ENCODE measurements at regions not wholly inside any gene's neighbourhood (a gene's known extent, or its start where the extent isn't known, plus 50 kb on each side); places are given as distances from the start of the nearest gene placed in this dataset.

- Histone ChIP-seq H2BK120ac (ENCODE audit: low read depth, low read length) (no peak overlapping the region), H3K4me1 (ENCODE audit: control insufficient read depth in 2 of 2, insufficient read depth in 1 of 2, low read depth in 1 of 2, low read length in 2 of 2) (peaks cover 8 to 9% of the 10 kb centered on the region in 2 donors), H2BK5ac (ENCODE audit: low read length) (no peak overlapping the region), H4K8ac (ENCODE audit: low read depth, low read length) (no peak overlapping the region), H2BK15ac (ENCODE audit: low read length) (no peak overlapping the region), H2AFZ (ENCODE audit: low read length) (no peak overlapping the region), H3K4ac (ENCODE audit: low read length) (no peak overlapping the region), H3K18ac (ENCODE audit: low read length) (no peak overlapping the region), H3K4me2 (ENCODE audit: insufficient read depth, low read length, poor library complexity, severe bottlenecking) (no peak overlapping the region), H3K9ac (ENCODE audit: low read depth, low read length, poor library complexity) (no peak overlapping the region), H2BK12ac (ENCODE audit: low read length) (no peak overlapping the region), H3K4me3 (ENCODE audit: low read length in 2 of 2) (no peak overlapping the region), H3K23ac (ENCODE audit: low read depth, low read length, poor library complexity) (no peak overlapping the region), H3K27me3 (ENCODE audit: control insufficient read depth in 3 of 3, insufficient read depth in 3 of 3, low read depth in 1 of 3, low read length in 3 of 3) (peaks cover 0 to 11% (median 0%) of the 10 kb centered on the region in 3 experiments), H3K14ac (ENCODE audit: low read length) (no peak overlapping the region), H3K9me3 (replicated peaks in 1 of 2; ENCODE audit: control insufficient read depth in 2 of 2, insufficient read depth in 1 of 2, low read depth in 1 of 2, low read length in 2 of 2) (no peaks in the 10 kb centered on the region), H2AK5ac (ENCODE audit: low read depth, low read length) (no peak overlapping the region), H3K36me3 (replicated peaks in 1 of 2; ENCODE audit: control insufficient read depth in 2 of 2, insufficient read depth in 2 of 2, low read length in 2 of 2) (no peaks in the 10 kb centered on the region), H3K79me1 (ENCODE audit: low read depth, low read length) (no peaks in the 10 kb centered on the region), H4K91ac (ENCODE audit: low read depth, low read length, poor library complexity) (no peak overlapping the region), H3K27ac (replicated peaks; ENCODE audit: low read length) (no peak overlapping the region)
- DNase-seq (ENCODE audit: low spot score) = no peak
- WGBS, 2 donors (ENCODE audit: extremely low coverage in 2 of 2, insufficient read length in 2 of 2, insufficient replicate concordance in 1 of 2) = no CpG with 5 or more reads among the region's 1 CpG
Measured at GRCh38 chr15:97730315-97730714, 230.2 kb upstream of the ARRDC4 start.

- Histone ChIP-seq H3K27ac (replicated peaks; ENCODE audit: low read length) (no peak overlapping the region), H3K4ac (ENCODE audit: low read length) (no peak overlapping the region), H3K9me3 (replicated peaks in 1 of 2; ENCODE audit: control insufficient read depth in 2 of 2, insufficient read depth in 1 of 2, low read depth in 1 of 2, low read length in 2 of 2) (no peaks in the 10 kb centered on the region), H4K8ac (ENCODE audit: low read depth, low read length) (no peak overlapping the region), H3K4me3 (ENCODE audit: low read length in 2 of 2) (no peak overlapping the region), H3K18ac (ENCODE audit: low read length) (no peak overlapping the region), H3K9ac (ENCODE audit: low read depth, low read length, poor library complexity) (no peak overlapping the region), H3K14ac (ENCODE audit: low read length) (no peak overlapping the region), H2BK15ac (ENCODE audit: low read length) (no peak overlapping the region), H3K79me1 (ENCODE audit: low read depth, low read length) (no peaks in the 10 kb centered on the region), H3K4me1 (ENCODE audit: control insufficient read depth in 2 of 2, insufficient read depth in 1 of 2, low read depth in 1 of 2, low read length in 2 of 2) (peaks cover 6 to 8% of the 10 kb centered on the region in 2 donors), H3K36me3 (replicated peaks in 1 of 2; ENCODE audit: control insufficient read depth in 2 of 2, insufficient read depth in 2 of 2, low read length in 2 of 2) (no peaks in the 10 kb centered on the region), H2AK5ac (ENCODE audit: low read depth, low read length) (no peak overlapping the region), H3K27me3 (ENCODE audit: control insufficient read depth in 3 of 3, insufficient read depth in 3 of 3, low read depth in 1 of 3, low read length in 3 of 3) (peaks cover 0 to 11% (median 0%) of the 10 kb centered on the region in 3 experiments), H4K91ac (ENCODE audit: low read depth, low read length, poor library complexity) (no peak overlapping the region), H3K23ac (ENCODE audit: low read depth, low read length, poor library complexity) (no peak overlapping the region), H2BK120ac (ENCODE audit: low read depth, low read length) (no peak overlapping the region), H2BK5ac (ENCODE audit: low read length) (no peak overlapping the region), H3K4me2 (ENCODE audit: insufficient read depth, low read length, poor library complexity, severe bottlenecking) (no peak overlapping the region), H2BK12ac (ENCODE audit: low read length) (no peak overlapping the region), H2AFZ (ENCODE audit: low read length) (no peak overlapping the region)
- WGBS, 2 donors (ENCODE audit: extremely low coverage in 2 of 2, insufficient read length in 2 of 2, insufficient replicate concordance in 1 of 2) = no CpG with 5 or more reads among the region's 3 CpGs
- no peak for DNase-seq (ENCODE audit: low spot score)
Measured at GRCh38 chr15:97731859-97732258, 228.6 kb upstream of the ARRDC4 start.

- Histone ChIP-seq H3K18ac (ENCODE audit: low read length) (no peak overlapping the region), H3K4me1 (ENCODE audit: control insufficient read depth in 2 of 2, insufficient read depth in 1 of 2, low read depth in 1 of 2, low read length in 2 of 2) (peaks cover 4 to 5% of the 10 kb centered on the region in 2 donors), H3K14ac (ENCODE audit: low read length) (no peak overlapping the region), H2AK5ac (ENCODE audit: low read depth, low read length) (no peak overlapping the region), H3K36me3 (replicated peaks in 1 of 2; ENCODE audit: control insufficient read depth in 2 of 2, insufficient read depth in 2 of 2, low read length in 2 of 2) (no peaks in the 10 kb centered on the region), H2BK12ac (ENCODE audit: low read length) (no peak overlapping the region), H3K27me3 (ENCODE audit: control insufficient read depth in 3 of 3, insufficient read depth in 3 of 3, low read depth in 1 of 3, low read length in 3 of 3) (peaks cover 0 to 11% (median 0%) of the 10 kb centered on the region in 3 experiments), H2BK15ac (ENCODE audit: low read length) (no peak overlapping the region), H3K4ac (ENCODE audit: low read length) (no peak overlapping the region), H4K91ac (ENCODE audit: low read depth, low read length, poor library complexity) (no peak overlapping the region), H3K9me3 (replicated peaks in 1 of 2; ENCODE audit: control insufficient read depth in 2 of 2, insufficient read depth in 1 of 2, low read depth in 1 of 2, low read length in 2 of 2) (no peaks in the 10 kb centered on the region), H4K8ac (ENCODE audit: low read depth, low read length) (no peak overlapping the region), H3K27ac (replicated peaks; ENCODE audit: low read length) (no peak overlapping the region), H2AFZ (ENCODE audit: low read length) (no peak overlapping the region), H3K9ac (ENCODE audit: low read depth, low read length, poor library complexity) (no peak overlapping the region), H3K4me3 (ENCODE audit: low read length in 2 of 2) (no peak overlapping the region), H3K4me2 (ENCODE audit: insufficient read depth, low read length, poor library complexity, severe bottlenecking) (no peak overlapping the region), H3K23ac (ENCODE audit: low read depth, low read length, poor library complexity) (no peak overlapping the region), H3K79me1 (ENCODE audit: low read depth, low read length) (no peaks in the 10 kb centered on the region), H2BK5ac (ENCODE audit: low read length) (no peak overlapping the region), H2BK120ac (ENCODE audit: low read depth, low read length) (no peak overlapping the region)
- no peak for DNase-seq (ENCODE audit: low spot score)
- no CpG with 5 or more reads among the region's 3 CpGs for WGBS, 2 donors (ENCODE audit: extremely low coverage in 2 of 2, insufficient read length in 2 of 2, insufficient replicate concordance in 1 of 2)
Measured at GRCh38 chr15:97733373-97733772, 227.1 kb upstream of the ARRDC4 start.

- no peak for DNase-seq (ENCODE audit: low spot score)
- no peak overlapping the region for H2BK5ac ChIP-seq (ENCODE audit: low read length)
- no CpG with 5 or more reads among the region's 3 CpGs for WGBS, 2 donors (ENCODE audit: extremely low coverage in 2 of 2, insufficient read length in 2 of 2, insufficient replicate concordance in 1 of 2)
Measured at GRCh38 chr15:97736748-97737147, 223.8 kb upstream of the ARRDC4 start.

More at GRCh38 chr15:97736748-97737147, 223.8 kb upstream of the ARRDC4 start:
- Histone ChIP-seq H3K18ac (ENCODE audit: low read length) (no peak overlapping the region), H3K4me2 (ENCODE audit: insufficient read depth, low read length, poor library complexity, severe bottlenecking) (no peak overlapping the region), H3K4ac (ENCODE audit: low read length) (no peak overlapping the region), H4K91ac (ENCODE audit: low read depth, low read length, poor library complexity) (no peak overlapping the region), H3K4me3 (ENCODE audit: low read length in 2 of 2) (no peak overlapping the region), H3K27me3 (ENCODE audit: control insufficient read depth in 3 of 3, insufficient read depth in 3 of 3, low read depth in 1 of 3, low read length in 3 of 3) (peaks cover 0 to 2% (median 0%) of the 10 kb centered on the region in 3 experiments), H3K9ac (ENCODE audit: low read depth, low read length, poor library complexity) (no peak overlapping the region), H3K79me1 (ENCODE audit: low read depth, low read length) (no peaks in the 10 kb centered on the region), H2BK15ac (ENCODE audit: low read length) (no peak overlapping the region), H2AK5ac (ENCODE audit: low read depth, low read length) (no peak overlapping the region), H3K4me1 (ENCODE audit: control insufficient read depth in 2 of 2, insufficient read depth in 1 of 2, low read depth in 1 of 2, low read length in 2 of 2) (no peaks in the 10 kb centered on the region), H3K27ac (replicated peaks; ENCODE audit: low read length) (no peak overlapping the region), H3K36me3 (replicated peaks in 1 of 2; ENCODE audit: control insufficient read depth in 2 of 2, insufficient read depth in 2 of 2, low read length in 2 of 2) (no peaks in the 10 kb centered on the region), H4K8ac (ENCODE audit: low read depth, low read length) (no peak overlapping the region), H2BK120ac (ENCODE audit: low read depth, low read length) (no peak overlapping the region), H3K9me3 (replicated peaks in 1 of 2; ENCODE audit: control insufficient read depth in 2 of 2, insufficient read depth in 1 of 2, low read depth in 1 of 2, low read length in 2 of 2) (no peaks in the 10 kb centered on the region), H3K23ac (ENCODE audit: low read depth, low read length, poor library complexity) (no peak overlapping the region), H2BK12ac (ENCODE audit: low read length) (no peak overlapping the region), H2AFZ (ENCODE audit: low read length) (no peak overlapping the region), H3K14ac (ENCODE audit: low read length) (no peak overlapping the region)
